OCI-LY3 (cell line): ENCODE measurements at regions not wholly inside any gene's neighbourhood (a gene's known extent, or its start where the extent isn't known, plus 50 kb on each side); places are given as distances from the start of the nearest gene placed in this dataset.

ENCODE experiments used
- H2AFZ ChIP-seq: fragments of 200-600, 300-600 bp; shearing (Covaris generic); 2 replicates; pipeline ENCODE4 v1.6.0; 2014; ENCODE audit warnings: antibody characterized with exemption, low read depth, low read length
- H3K27ac ChIP-seq: fragments of 200-600, 300-600 bp; sonication (generic); 2 replicates; pipeline ENCODE4 v1.5.1; 2014; ENCODE audit warnings: mild to moderate bottlenecking, low read length, moderate library complexity, mixed read lengths
- H3K27me3 ChIP-seq: fragments of 200-600, 300-600 bp; sonication (generic); 2 replicates; pipeline ENCODE4 v1.6.1; 2014; ENCODE audit warnings: low read depth, low read length, mixed read lengths
- H3K36me3 ChIP-seq: fragments of 200-600, 300-600 bp; sonication (generic); replicated peaks from 2 replicates; pipeline ENCODE3; 2014; ENCODE audit warnings: low read depth, low read length, mixed read lengths
- H3K4me1 ChIP-seq: fragments of 300-600, 200-600 bp; sonication (generic); 2 replicates; pipeline ENCODE4 v1.6.1; 2014; ENCODE audit warnings: low read length, mixed read lengths
- H3K4me2 ChIP-seq: fragments of 200-600, 300-600 bp; sonication (generic); 2 replicates; pipeline ENCODE4 v1.6.1; 2014; ENCODE audit warnings: low read length, mixed read lengths
- H3K4me3 ChIP-seq: fragments of 300-600, 200-600 bp; sonication (generic); 2 replicates; pipeline ENCODE4 v1.5.1; 2014; ENCODE audit warnings: antibody characterized with exemption, mild to moderate bottlenecking, low read length, moderate library complexity
- H3K79me2 ChIP-seq: fragments of 300-600, 200-600 bp; shearing (Covaris generic); 2 replicates; pipeline ENCODE4 v1.6.1; 2014; ENCODE audit warnings: mild to moderate bottlenecking, low read length, mixed read lengths
- H3K9ac ChIP-seq: fragments of 300-600, 200-600 bp; shearing (Covaris generic); 2 replicates; pipeline ENCODE4 v1.6.0; 2014; ENCODE audit warnings: mild to moderate bottlenecking, low read length, moderate library complexity
- H3K9me3 ChIP-seq: fragments of 200-600, 300-600 bp; shearing (Covaris generic); 2 replicates; pipeline ENCODE4 v1.6.1; 2014; ENCODE audit warnings: low read length, mixed read lengths; ENCODE audit not compliant: insufficient read depth
- H4K20me1 ChIP-seq: fragments of 200-600, 300-600 bp; sonication (generic); 2 replicates; pipeline ENCODE4 v1.6.1; 2016; ENCODE audit warnings: low read length, mixed read lengths; ENCODE audit not compliant: insufficient read depth
- CTCF ChIP-seq: fragments of 200-600, 300-600 bp; sonication (generic); IDR thresholded peaks from 2 replicates; pipeline ENCODE4 v1.5.1; 2014; ENCODE audit warnings: antibody characterized with exemption, low read length, low read depth
- EZH2phosphoT487 ChIP-seq: fragments of 200-600 bp; shearing (Covaris generic); IDR thresholded peaks from 2 replicates; pipeline ENCODE4 v1.6.1; 2018; ENCODE audit warnings: antibody characterized with exemption, mixed run types, low read depth

GRCh38 chr5:163022582-163023128 lies 414.7 kb upstream of the CCNG1 start:
- no peak for TF ChIP-seq CTCF
- TF ChIP-seq EZH2phosphoT487, result no peak
- H3K4me1 ChIP-seq, result no peaks in the 10 kb centered on the region
- no peaks in the 10 kb centered on the region for H4K20me1 ChIP-seq
- no peak overlapping the region for H3K9ac ChIP-seq
- no peaks in the 10 kb centered on the region for H3K36me3 ChIP-seq
- no peak overlapping the region for H3K4me3 ChIP-seq
- H2AFZ ChIP-seq, result no peak overlapping the region
- H3K27me3 ChIP-seq, result no peaks in the 10 kb centered on the region
- H3K27ac ChIP-seq, result no peak overlapping the region
- H3K4me2 ChIP-seq, result no peak overlapping the region
- no peaks in the 10 kb centered on the region for H3K79me2 ChIP-seq
- H3K9me3 ChIP-seq, result no peaks in the 10 kb centered on the region

GRCh38 chr5:163023846-163024245 lies 413.5 kb upstream of the CCNG1 start:
- H3K4me3 ChIP-seq, result no peak overlapping the region
- H2AFZ ChIP-seq, result no peak overlapping the region
- H3K27ac ChIP-seq, result no peak overlapping the region
- H4K20me1 ChIP-seq, result no peaks in the 10 kb centered on the region
- no peak overlapping the region for H3K4me2 ChIP-seq
- TF ChIP-seq CTCF (no peak), EZH2phosphoT487 (no peak)
- no peaks in the 10 kb centered on the region for H3K4me1 ChIP-seq
- H3K79me2 ChIP-seq, result no peaks in the 10 kb centered on the region
- H3K36me3 ChIP-seq, result no peaks in the 10 kb centered on the region
- no peaks in the 10 kb centered on the region for H3K27me3 ChIP-seq
- H3K9ac ChIP-seq, result no peak overlapping the region
- H3K9me3 ChIP-seq, result no peaks in the 10 kb centered on the region

- TF ChIP-seq EZH2phosphoT487 (no peak), CTCF (no peak)
- H3K79me2 ChIP-seq, result no peaks in the 10 kb centered on the region
Observed at GRCh38 chr5:163024936-163025335, 412.5 kb upstream of the CCNG1 start.

GRCh38 chr5:163033656-163034055 lies 403.7 kb upstream of the CCNG1 start:
- H2AFZ ChIP-seq, result no peak overlapping the region

More at GRCh38 chr5:163024936-163025335, 412.5 kb upstream of the CCNG1 start:
- Histone ChIP-seq H3K4me1 (no peaks in the 10 kb centered on the region), H3K9ac (no peak overlapping the region), H3K27ac (no peak overlapping the region), H3K36me3 (no peaks in the 10 kb centered on the region), H3K4me3 (no peak overlapping the region), H2AFZ (no peak overlapping the region), H3K4me2 (no peak overlapping the region), H3K27me3 (no peaks in the 10 kb centered on the region), H4K20me1 (no peaks in the 10 kb centered on the region), H3K9me3 (no peaks in the 10 kb centered on the region)

More at GRCh38 chr5:163033656-163034055, 403.7 kb upstream of the CCNG1 start:
- TF ChIP-seq EZH2phosphoT487, result no peak
- no peak for TF ChIP-seq CTCF
- Histone ChIP-seq H3K4me1 (peaks cover 7% of the 10 kb centered on the region), H3K4me3 (no peak overlapping the region), H3K36me3 (no peaks in the 10 kb centered on the region), H3K27ac (no peak overlapping the region), H3K9me3 (no peaks in the 10 kb centered on the region), H3K9ac (no peak overlapping the region), H3K27me3 (no peaks in the 10 kb centered on the region), H3K4me2 (no peak overlapping the region), H4K20me1 (no peaks in the 10 kb centered on the region), H3K79me2 (no peaks in the 10 kb centered on the region)
